Epithelial cell of proximal tubule (primary cell): ENCODE measurements at regions not wholly inside any gene's neighbourhood (a gene's known extent, or its start where the extent isn't known, plus 50 kb on each side); places are given as distances from the start of the nearest gene placed in this dataset.

ENCODE experiments used
- DNase-seq: peaks from one replicate; pipeline ENCODE4 v3.0.0-alpha.2; 2011; ENCODE audit warnings: low read depth
- H3K4me3 ChIP-seq: 2 replicates; pipeline ENCODE4 v1.5.1; 2011; ENCODE audit warnings: low read depth, mild to moderate bottlenecking, low read length
- CTCF ChIP-seq: conservative IDR thresholded peaks from 2 replicates; pipeline ENCODE4 v1.5.1; 2012; ENCODE audit warnings: low read depth, mild to moderate bottlenecking, low read length

DNA sequence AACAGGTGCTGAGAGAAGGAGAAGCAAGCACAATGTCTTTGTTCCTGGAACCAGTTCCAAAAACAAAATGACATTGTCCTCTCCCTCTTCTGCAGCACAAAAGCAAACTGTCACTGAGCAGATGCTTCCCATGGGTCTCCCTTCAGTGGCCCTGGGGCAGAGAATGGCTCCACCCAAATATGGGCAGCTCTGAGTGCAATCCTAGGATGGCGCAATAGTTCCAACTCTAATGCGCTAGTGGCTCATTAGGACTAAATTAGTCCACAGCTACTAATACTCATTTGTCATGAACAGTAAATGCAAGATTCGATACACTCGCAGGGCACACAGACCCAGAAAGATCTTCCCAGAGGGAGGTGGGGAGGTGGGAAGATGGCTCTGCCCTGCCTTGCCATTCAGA, 205.2 kb upstream of the CHAC2 start:
- no peak for DNase-seq
- no peak overlapping the region for H3K4me3 ChIP-seq
- TF ChIP-seq CTCF, result no peak

DNA sequence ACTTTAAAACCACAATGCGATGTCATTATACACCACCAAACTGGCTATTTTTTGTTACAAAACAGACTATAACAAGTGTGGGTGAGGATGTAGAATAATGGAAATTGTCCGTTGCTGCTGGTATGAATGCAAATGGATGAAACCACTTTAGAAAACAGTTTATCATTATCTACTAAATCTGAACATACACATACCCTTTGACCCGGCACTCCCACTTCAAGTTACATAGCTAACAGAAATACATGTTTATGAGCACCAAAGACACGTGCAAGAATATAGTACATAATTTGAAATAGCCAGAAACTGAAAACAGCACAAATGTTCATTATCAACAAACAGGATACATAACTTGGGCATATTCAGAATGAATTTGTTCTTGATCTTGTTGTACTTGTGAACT, 206.4 kb upstream of the CHAC2 start:
- no peak overlapping the region for H3K4me3 ChIP-seq
- TF ChIP-seq CTCF, result no peak
- DNase-seq, result no peak

DNA sequence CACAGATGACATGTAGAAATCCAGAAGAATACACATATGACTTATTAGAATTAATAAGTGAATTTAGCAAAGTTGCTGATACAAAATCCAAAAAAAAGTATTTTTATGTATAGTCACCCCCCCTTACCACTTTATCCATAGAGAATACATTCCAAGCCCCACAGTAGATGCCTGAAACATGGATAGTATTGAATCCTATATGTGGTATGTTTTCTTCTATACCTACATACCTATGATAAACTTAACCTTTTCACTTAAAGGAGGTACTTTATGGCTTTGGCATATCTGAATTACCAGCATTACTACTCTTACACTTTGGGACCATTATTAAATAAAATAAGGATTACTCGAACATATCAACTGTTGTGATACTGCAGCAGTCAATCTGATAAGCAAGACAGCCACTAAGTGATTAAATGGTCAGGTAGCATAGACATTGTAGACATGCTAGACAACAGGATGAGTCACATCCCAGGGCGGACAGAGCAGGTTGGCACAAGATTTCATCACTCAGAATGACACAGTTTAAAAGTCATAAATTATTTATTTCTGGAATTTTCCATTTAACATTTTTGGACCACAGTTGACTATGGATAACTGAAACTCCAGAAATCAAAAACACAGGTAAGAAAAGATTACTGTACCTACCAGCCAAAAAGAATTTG, 208.2 kb upstream of the CHAC2 start:
- DNase-seq, result no peak
- no peak overlapping the region for H3K4me3 ChIP-seq
- no peak for TF ChIP-seq CTCF

DNA sequence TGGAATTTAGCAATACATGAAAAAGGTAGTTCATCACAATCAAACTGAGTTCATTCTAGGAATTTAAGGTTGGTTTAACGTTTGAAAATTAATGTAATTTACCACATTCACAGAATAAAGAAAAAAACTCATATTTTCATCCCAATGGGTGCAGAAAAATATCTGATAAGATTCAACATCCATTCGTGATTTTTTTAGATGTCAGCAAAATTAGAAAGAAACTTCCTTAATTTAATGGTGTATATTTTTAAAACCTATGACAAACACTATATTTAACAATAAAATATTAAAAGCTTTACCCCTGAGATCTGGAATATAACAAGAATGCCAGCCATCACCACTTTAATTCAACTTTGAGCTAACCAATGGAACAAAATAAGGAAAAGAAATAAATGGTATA, 208.7 kb upstream of the CHAC2 start:
- no peak for TF ChIP-seq CTCF
- DNase-seq, result no peak
- H3K4me3 ChIP-seq, result no peak overlapping the region

DNA sequence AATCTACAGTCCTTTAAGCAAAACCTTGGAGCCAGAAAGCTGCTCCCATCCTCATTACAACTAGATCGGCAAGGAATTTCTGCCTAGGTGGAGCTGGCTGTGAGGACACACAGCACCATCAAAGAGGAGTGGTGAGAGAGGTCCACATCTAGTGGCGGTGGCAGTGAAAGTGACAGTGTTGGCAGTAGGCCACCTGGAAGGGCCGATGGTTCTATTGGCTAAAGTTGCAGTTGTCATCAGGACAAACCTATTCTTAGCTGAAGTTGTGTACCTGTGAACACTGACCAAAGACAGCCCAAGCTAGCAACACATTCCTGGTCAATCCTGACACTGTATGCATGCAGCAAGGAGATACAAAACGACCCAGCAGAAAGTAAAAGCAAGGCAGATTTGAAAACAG, 218.1 kb upstream of the CHAC2 start:
- TF ChIP-seq CTCF, result no peak
- no peak for DNase-seq
- H3K4me3 ChIP-seq, result no peak overlapping the region

DNA sequence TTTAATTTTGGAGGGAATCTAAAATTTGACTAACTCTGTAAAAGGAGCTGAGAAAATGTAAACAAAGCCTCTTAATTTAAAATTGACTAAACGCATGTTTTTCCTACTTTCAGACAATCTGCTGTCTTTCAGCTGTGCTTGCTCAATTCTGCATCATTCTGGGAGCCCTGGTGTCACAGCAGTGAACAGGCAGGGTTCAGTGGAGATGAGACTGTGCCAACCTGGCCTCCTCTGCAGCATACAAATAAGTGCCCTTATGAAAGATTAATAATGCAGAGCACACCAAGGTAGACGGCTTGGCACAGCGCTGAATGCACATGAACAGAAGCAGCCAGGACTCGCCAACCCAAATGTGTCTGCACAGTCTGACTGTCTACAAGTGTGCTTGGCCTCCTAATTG, 222.0 kb upstream of the CHAC2 start:
- TF ChIP-seq CTCF, result no peak
- no peak overlapping the region for H3K4me3 ChIP-seq
- DNase-seq, result no peak

GRCh38 chr2:53544871-53545558, 222.6 kb upstream of the CHAC2 start:
- DNase-seq, result no peak
- no peak for TF ChIP-seq CTCF
- no peak overlapping the region for H3K4me3 ChIP-seq
